Islet precursor cell (in vitro differentiated cells): ENCODE measurements at regions not wholly inside any gene's neighbourhood (a gene's known extent, or its start where the extent isn't known, plus 50 kb on each side); places are given as distances from the start of the nearest gene placed in this dataset.

Experiments
- DNase-seq: peaks from one replicate; pipeline ENCODE4 v3.0.0-alpha.2; 2018

DNA sequence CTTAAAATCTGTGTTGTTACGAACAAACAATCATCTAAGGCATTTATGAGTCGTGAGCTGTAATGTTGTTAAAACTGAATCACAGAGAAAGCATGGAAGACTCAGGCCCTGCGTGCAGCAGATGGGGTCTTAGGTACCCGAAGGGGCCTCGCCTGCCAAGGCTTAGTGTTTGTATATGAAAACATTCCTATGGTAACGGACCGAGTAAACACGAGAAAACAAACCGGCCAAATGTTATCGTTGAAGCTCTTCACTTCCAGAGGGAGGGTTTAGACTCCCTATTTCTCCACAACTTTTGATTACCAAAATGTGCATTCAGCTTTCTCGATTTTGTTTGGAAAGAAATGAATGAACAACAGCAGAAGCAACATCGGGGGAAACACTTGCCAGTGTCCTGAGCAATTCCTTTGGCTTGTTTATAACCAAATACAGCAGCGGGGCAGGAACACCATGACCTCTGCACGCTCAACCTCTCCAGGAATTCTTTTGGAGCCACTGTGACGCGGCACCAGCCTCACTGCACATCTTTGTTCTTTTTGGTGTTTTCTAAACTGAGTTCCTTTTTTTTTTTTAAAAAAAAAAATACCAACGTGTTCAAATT is 121.6 kb upstream of the KLF6 start:
- no peak for DNase-seq

DNA sequence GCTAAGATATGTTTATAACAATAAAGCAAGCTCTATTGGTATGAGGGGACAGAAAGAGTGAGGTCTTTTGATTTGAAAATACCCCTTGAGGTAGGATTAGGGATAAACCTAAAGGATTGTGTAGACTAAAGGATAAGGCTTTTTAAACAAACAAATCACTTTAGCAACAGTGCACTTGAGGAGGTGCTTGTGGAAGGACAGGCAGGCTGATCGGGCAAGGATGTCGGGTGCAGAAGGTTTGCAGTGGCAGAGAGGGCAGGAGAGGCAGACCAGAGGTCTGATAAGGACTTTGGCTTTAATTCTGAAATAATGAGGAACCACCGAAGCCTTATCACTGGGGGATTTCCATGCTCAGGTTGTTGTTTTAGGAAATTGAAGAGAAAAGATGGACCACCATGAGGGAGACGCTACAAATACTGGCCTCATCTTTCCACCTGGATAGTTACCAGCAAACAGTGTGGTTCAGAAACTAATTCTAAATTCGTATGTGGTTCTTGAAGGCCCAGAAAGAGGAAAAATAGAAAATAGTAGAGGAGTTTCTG is 119.5 kb upstream of the KLF6 start:
- DNase-seq = no peak

DNA sequence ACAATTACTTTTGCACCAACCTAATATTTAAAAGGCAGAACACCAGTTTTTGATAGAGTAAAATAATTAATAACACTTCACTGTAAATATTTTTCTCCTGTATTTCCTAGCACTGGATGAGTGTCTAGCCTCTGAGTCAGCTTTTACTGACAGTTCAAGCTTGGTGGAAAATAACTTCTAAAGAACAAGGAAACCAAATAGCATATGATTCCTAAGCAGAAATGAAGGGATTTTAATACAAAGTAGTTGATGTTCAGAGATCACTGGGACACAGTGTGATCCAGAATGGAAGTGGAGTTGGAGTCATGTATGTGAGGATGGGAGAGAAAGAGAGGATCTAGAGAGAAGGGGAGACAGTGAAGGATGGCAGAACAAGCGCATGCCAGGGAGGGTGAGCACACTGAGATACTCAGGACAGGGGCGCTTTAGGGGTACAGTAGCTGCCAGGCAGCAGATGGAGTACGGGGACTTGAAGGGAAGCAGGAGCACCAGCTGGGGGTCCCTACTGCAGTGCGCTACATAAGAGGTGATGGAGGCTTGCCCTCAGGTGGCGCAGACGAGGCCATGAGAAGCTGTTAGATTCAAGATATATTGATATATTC is 117.9 kb upstream of the KLF6 start:
- no peak for DNase-seq

DNA sequence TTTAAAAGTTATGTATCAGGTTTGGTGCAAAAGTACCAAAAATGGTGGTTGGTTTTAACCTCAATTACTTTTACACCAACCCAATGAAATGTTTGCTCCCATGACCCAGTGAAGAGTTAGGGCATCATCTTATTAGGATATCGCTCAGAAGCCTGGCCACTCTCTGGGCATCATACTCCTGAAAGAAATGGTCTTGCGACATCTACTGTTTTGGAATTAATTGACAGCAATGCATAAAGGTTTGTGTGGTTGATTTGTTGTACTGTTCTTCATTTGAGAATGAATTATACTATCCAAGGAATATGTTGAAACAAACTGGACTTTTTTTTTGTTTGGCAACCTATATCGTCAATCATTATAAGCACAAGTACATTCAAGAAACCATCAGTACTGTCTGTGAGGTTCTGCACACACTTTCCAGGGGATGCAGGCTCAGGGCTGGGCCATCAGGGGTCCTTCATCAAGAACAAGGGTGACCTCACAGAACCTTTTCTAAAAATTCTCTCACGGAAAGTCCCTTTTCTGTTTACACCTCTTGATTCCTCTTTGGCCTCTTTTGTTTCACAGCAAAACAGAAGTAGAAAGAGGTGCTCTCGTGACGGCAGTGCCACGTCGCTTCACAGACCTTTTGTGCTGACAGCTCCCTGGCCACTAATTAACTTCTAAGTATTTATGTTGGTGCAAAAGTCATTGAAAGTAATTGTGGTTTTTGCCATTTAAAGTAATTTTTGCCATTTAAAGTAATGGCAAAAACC is 117.2 kb upstream of the KLF6 start:
- DNase-seq = no peak

DNA sequence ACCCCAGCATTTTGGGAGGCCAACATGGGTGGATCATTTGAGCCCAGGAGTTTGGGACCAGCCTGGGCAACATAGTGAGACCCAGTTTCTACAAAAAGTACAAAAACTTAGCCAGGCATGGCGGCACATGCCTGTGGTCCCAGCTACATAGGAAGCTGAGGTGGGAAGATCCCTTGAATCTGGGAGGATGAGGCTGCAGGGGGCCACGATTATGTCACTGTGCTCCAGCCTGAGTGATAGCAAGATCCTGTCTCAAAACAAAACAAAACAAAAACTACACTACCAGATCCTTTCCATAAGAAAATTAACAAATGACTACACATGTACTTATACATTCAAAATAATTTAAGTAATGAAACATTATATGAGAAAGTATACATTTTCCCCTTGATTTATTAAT is 116.4 kb upstream of the KLF6 start:
- DNase-seq = no peak

DNA sequence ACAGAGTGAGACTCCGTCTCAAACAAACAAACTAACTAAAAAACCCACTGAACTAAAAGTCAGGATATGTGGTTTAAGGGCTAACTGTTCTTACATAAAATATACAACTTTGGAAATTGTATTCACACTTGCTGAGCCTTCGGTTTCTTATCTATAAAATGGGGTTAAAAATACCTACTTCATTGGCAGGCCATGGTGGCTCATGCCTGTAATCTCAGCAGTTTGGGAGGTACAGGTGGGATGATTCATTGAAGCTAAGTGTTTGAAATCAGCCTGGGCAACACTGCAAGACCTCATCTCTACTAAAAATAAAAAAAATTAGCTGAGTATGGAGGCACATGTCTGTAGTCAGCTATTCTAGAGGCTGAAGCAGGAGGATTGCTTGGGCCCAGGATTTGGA is 115.4 kb upstream of the KLF6 start:
- DNase-seq = no peak

DNA sequence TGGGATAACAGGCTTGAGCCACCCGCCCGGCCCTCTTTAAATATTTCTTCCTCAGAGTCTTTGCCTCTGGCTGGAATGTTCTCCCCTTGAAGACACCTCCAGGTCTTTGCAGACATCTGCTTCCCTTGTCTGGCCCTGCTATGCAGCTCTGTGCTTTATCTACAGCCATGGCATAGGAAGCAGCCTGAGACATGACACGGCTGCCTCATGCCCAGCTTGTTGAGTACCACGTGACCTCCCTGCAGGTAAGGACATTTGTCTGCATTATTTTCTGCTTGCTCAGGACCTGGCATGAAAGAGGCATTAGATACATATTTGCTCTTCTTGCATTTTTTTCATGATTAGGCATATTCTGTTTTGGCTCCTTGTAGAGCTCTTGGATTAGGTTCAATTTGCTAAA is 113.8 kb upstream of the KLF6 start:
- peak; percentile 87 for DNase-seq

DNA sequence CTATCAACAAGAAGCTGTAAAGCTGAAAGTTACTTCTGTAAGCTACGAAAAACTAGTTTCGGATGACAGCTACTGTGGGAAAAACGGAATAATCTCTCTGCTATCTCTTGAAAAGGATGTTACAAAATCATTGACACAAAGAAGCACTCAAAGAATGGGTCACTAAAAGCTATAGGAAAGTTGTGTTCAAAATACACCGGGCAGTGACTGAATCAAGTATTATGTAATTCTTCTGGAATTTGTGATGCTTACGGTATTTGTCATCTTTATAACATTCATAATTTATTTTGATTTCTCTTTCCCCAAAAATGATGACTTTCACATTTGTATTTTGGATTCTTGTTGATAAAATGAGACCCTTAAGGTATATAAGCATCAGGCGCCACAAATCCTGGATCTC is 112.1 kb upstream of the KLF6 start:
- no peak for DNase-seq

DNA sequence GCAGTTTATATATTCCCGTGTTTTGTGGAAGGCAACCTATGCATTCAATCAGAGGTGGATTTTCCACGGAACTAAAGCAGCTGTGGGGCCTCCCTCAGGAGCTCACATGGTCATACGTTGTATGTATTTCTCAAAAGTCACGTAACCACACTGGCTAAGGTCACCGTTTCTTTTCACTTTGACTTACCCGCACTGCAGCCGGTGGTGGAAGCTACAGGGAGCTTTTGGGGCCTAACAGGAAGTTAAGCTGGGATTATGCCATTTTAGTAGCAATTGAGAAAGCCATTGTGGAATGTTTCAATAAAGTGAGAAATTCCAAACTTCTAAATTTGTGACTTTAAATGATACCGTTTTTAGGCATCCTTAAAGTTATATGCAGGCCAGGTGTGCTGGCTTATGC is 111.2 kb upstream of the KLF6 start:
- DNase-seq = no peak

DNA sequence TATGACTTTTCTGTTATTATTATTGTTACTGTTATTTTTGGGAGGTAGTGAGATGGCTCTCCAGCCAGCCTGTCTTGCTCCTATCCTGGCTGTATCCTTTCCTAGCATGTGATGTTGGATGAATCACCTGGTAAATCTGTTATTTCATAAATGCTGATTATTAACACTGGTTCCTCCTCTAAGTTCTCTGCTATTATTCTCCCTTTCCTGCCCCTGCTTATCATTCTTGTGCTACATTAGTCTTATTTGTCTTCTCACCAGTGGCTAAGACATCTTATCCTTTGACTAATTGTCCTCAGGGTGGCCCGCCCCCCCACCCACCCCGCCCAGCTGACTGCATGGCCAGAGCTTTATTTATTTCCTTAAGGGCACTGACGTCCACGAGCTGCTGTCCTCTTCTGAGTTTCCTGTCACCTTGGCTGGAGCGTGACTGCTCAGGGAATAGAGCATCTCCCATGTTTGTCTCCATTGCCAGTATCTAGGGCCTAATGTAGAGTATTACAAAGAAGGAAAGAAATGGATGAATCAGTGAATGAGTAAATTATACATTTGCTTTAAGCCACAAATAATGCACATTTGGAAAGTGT is 110.1 kb upstream of the KLF6 start:
- no peak for DNase-seq

DNA sequence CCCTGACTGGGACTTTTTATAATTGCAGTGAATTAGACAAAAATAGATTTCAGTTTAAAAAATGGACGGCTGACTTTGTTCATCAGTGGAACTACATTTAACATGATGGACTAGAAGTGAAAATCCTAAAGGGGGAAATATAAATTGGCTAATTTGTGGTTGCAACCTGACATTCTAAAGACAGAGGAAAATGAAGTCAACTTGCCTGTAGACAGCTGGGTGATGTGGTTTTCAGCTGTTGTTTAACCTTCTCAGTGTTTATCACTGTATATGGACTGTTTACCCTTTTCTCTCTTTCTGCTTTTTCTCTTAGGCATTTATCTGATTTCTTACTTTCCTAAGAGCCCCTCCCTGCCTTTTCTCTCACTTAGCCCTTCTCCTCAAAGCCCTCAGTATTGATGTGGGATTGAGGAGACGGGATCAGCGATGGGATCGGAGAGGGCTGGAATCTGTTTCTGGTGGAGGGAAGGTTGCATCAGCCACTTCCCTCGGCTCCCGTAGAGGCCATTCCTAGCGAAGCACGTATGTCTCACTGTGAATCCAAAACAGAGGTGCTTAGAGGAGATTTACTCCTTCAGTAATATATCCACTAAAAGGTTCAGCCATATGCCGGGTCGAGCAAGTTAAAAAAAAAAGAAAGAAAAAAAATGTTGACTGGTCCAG is 109.0 kb upstream of the KLF6 start:
- peak; percentile 76 for DNase-seq

DNA sequence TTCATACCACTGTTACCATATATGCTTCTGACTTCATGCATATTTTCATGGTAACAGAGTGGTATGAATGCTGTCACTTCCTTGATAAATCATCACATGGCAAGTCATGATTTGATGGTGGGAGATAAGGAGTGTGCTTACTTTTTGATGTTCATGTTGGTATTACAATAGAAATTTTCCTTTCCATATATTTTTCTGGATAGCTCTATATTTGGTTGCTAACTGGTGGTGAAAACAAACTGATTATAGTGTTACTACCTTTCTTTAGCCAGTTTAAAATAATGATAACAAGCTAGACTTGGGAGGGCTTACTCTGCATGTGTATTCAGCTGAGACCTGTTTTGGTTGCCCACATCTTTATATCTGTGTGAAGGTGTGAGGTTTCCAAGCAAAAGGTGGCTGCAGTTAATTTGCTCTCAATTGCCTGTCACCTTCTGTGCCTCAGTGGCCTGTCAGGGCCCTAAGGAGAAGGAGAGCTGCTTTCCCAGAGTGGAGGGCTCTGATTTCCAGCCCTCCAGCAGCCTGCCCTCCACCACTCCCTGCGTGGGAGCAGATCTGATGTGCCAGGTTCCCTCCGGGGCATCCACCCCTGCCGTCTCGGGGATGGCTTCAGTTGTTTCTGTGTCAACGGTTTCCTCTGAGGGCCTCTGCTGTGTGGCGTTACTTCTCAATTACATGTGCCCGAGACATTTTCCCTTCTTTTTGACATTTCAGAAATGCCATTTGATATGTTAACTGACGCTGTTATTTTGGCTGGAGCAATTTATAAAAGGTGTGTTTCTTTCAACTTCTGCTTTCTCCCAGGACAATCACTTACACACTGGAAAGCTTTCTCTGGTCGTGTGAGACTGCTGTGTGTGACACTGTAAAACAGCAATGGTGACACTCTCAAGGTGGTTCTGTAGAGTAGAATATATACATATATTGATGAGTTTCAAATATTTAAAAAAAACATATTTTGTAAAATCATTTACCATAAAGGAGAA is 107.7 kb upstream of the KLF6 start:
- DNase-seq = no peak

DNA sequence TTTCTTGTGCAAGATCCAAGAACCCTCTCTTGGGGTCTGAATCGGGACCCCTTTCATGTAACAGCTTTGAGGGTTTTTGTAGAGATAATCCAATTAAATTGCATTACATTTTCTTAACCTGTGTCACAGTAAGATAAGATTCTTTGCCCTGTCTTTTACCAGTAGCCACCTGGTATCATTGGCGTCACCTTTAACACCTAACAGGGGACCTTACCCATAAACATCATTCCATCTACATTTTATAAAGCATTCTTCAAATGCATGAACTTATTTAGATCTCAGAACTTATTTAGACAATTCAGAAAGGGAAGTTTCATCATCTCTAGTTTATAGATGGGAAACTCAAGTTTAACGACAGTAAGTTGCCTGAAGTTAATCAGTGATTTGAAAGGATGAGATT is 106.4 kb upstream of the KLF6 start:
- DNase-seq = no peak

DNA sequence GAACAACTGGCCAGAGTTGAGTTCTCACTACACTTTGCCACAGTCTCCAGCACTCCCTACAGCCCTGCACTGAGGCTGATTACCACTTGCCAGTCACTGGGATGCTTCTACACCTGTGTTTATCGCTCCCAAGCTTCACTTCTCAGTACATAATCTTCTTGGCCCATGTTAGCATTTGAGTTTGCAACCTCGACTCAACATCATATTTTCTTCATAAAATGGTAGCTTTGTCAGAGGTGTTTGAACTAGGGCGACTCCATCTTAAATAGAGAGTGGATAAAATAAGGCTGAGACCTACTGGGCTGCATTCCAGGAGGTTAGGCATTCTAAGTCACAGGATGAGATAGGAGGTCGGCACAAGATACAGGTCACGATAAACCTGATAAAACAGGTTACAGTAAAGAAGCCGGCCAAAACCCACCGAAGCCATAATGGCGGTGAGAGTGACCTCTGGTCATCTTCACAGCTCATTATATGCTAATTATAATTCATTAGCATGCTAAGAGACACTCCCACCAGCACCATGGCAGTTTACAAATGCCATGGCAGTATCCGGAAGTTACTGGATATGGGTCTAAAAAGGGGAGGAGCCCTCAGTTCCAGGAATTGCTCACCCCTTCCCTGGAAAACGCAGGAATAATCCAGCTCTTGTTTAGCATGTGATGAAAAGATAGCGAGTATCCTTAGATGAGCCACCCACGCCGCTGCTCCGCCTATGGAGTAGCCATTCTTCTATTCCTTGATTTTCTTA is 105.8 kb upstream of the KLF6 start:
- DNase-seq = no peak

DNA sequence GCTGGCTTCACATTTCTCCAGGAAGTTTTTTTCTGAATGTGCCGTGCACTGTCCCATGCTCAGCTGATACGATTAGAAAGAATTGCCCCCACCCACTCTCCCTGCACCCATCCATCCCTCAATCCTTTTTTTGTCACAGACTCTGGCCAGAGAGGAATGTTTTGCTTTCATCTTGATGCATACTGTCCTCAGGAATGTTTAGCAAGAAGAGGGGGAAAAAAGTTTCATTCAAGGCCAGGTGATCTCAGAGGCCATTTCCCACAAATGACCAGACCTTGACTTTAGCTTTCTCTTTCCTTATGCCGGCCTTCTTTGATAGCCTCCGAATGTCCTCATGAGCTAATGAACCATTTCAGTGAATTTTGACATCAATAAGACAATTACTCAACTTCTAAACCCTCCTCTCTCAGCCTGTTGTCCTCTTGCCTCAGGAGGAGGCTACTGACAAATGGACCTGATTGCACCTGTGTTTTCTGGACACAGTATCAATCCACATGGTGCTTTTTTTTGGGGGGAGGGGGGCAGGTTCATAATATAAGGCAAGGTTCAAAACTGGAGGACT is 105.0 kb upstream of the KLF6 start:
- DNase-seq = peak; percentile 94

DNA sequence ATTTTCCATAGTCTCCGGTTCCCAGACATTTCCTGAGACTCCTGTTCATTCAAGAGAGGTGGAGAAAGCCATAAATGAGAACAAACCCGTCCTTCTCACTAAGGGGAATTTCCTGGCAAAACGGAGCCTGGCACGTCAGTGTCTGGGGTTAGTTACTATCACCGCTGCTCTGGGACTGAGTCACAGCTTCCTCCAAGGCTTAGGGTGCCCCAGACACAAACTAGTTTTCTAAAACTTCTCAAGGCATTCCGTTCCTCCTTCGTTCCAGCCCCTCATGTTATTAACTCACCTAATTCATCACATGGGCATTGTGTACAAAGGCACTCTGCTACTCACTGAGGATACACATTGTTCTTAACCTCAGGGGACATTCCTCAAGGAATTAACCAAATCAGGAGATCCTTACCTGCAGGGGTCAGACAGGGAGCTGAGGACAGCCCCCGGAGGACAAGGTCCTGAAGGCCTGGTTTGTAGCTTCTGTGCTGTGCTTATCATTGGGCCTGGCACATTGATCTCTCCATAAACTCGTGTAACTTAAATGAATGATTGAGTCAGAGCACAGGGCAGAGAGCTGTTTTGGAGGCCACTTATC is 103.0 kb upstream of the KLF6 start:
- DNase-seq = peak; percentile 97

DNA sequence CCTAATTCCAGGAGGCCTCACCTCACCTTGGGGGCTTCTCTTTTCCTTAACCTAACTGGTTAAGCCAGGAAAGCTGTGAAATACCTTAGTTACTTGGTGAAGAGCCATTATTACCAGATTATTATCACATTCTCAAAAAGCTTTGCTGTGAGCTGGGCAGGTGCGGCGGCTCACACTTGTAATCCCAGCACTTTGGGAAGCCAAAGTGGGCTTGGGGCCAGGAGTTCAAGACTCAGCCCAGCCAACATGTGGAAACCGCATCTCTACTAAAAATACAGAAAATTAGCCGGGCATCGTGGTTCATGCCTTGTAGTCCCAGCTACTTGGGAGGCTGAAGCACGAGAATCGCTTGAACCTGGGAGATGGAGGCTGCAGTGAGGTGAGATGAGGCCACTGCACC is 102.4 kb upstream of the KLF6 start:
- DNase-seq = no peak

DNA sequence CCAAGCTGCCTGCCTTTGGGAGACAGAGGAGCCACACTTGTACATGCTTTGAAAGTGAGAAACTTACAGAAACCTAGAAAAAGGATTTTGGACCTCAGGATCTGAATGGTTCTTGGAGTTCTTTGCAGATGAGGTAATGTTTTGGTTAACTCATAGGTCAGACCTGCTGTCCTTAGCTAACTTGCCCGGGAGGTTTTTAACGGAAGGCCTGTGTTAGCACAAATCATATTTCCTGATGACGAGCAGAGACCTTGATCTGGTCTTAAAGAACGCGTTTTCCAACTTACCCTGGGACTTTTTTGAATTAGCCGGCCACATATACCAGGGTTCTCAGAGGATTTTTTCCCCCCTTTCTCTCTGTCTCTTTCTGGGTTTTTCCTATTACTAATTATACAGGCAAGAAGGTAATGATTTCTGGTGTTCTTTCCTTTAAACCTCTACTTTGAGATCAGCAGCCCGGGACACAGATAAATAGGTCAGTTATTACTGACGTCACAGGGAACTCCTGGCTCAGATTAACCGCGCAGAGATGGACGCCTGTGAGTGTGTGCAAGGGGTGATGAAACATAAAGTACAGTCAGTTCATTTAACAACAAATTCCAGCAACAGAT is 101.7 kb upstream of the KLF6 start:
- peak; percentile 84 for DNase-seq

DNA sequence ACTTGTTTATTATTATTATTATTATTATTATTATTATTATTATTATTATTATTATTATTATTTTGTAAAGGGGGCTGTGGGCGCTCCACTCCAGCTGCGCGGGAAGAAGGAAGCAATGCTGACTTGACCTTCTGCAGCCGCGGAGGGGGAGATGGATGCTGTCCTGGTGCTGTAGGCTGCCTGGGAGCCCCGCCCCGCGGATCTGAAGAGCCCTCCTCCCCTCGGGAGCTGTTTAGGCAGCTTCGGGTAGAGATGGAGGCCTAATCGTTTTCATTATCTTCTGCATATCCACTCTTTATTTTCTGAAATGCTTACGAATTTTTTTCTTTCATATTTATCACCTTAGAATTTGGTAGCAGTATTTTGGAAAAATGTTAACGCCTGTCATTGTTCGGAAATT is 101.2 kb upstream of the KLF6 start:
- DNase-seq = peak; percentile 87

DNA sequence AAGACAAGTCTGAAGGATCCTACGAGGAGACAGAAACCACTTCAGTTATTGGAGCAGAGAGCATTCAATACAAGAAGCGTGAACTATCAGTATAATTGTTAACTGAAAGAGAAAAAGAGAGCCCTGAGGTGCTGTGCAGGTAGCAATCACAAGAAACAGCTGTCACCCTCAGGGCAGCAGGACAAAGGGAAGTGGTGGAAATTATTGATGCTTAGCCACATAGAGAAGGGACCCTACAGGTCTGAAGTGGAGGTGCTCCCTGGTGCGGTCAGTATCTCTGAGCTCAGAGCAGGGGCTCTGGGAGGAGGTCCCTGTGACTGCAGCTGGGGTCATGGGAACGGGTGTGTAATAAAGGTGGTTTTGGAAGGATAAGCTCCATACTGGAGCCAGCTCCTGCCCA is 97.8 kb upstream of the KLF6 start:
- DNase-seq = peak; percentile 22
